ENCODE measurements at regions not wholly inside any gene's neighbourhood (a gene's known extent, or its start where the extent isn't known, plus 50 kb on each side); places are given as distances from the start of the nearest gene placed in this dataset.
A peak's percentile ranks its signal among the peaks of the same experiment; 100 is the strongest.

DNA sequence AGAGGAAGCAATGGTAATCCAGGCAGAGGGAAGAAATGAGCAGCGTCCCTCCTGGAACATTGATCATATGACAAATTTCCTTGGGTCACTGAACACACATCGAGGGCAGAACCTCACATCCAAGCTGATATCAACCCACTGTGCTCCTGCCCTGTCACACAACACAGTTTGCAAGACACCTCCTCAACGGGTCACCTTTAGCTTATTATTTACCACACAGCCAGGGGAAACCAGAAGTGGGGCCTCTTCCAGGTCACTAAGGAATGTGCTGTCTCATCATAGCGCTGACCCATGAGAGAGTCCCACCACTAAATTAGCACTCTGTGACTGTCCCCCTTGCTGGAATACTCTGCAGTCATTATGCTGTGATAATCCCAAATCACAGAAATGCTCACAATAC is 69.7 kb upstream of the PPP1R3C start:
- no peak overlapping the region for H3T11ph ChIP-seq (ENCODE audit: low read length)
- no peak overlapping the region for H4K8ac ChIP-seq (replicated peaks; ENCODE audit: insufficient read length, low read depth, low read length)
- 0 out of 7 replicates have a peak overlapping the region, but pooled peaks of 1 of the 3 experiments have one; percentile 47 for H3K27ac Mint-ChIP-seq
- no peak overlapping the region for H2BK12ac ChIP-seq (ENCODE audit: insufficient read length, low read depth, low read length)
- no peak overlapping the region for H3K4me2 ChIP-seq (ENCODE audit: insufficient read depth, insufficient read length, low read length)
- no peaks in the 10 kb centered on the region for H3K79me2 ChIP-seq (ENCODE audit: insufficient read depth, low read length)
- no peak overlapping the region for H3K14ac ChIP-seq (ENCODE audit: insufficient read depth, low read length)
- H2BK120ac ChIP-seq (ENCODE audit: low read depth, low read length, poor library complexity, severe bottlenecking), result no peak overlapping the region
- no peak overlapping the region for H3K9ac ChIP-seq (ENCODE audit: extremely low read depth, insufficient read length, low read length)
- H2BK5ac ChIP-seq (ENCODE audit: insufficient read length, low read length), result no peak overlapping the region
- H3K4me3 Mint-ChIP-seq, result no peak overlapping the region
- WGBS (ENCODE audit: extremely low coverage, insufficient read length, low lambda C conversion rate), result no CpG with 5 or more reads among the region's 4 CpGs
- no peak for DNase-seq
- no peaks in the 10 kb centered on the region for H3K23me2 ChIP-seq (ENCODE audit: insufficient read length, low read depth, low read length, poor library complexity, severe bottlenecking)
- no peaks in the 10 kb centered on the region for H3K4me1 ChIP-seq (ENCODE audit: insufficient read depth, low read length)
- no peaks in the 10 kb centered on the region for H4K20me1 ChIP-seq (ENCODE audit: control insufficient read depth, insufficient read depth, insufficient read length)
- H2AK5ac ChIP-seq (ENCODE audit: insufficient read length, low read length), result no peak overlapping the region
- TF ChIP-seq, protein P1, sequence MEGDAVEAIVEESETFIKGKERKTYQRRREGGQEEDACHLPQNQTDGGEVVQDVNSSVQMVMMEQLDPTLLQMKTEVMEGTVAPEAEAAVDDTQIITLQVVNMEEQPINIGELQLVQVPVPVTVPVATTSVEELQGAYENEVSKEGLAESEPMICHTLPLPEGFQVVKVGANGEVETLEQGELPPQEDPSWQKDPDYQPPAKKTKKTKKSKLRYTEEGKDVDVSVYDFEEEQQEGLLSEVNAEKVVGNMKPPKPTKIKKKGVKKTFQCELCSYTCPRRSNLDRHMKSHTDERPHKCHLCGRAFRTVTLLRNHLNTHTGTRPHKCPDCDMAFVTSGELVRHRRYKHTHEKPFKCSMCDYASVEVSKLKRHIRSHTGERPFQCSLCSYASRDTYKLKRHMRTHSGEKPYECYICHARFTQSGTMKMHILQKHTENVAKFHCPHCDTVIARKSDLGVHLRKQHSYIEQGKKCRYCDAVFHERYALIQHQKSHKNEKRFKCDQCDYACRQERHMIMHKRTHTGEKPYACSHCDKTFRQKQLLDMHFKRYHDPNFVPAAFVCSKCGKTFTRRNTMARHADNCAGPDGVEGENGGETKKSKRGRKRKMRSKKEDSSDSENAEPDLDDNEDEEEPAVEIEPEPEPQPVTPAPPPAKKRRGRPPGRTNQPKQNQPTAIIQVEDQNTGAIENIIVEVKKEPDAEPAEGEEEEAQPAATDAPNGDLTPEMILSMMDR (conservative IDR thresholded peaks at IDR 0.05), result no peak
- no peaks in the 10 kb centered on the region for H3K9me3 Mint-ChIP-seq
- H3K4ac ChIP-seq (ENCODE audit: low read depth, low read length), result no peak overlapping the region
- H3K18ac ChIP-seq (ENCODE audit: insufficient read length, low read depth, low read length), result no peak overlapping the region
- no peaks in the 10 kb centered on the region for H3K9me3 ChIP-seq (ENCODE audit: control insufficient read depth, low read depth, low read length)
- H3K36me3 Mint-ChIP-seq (ENCODE audit: insufficient read depth in 1 of 3, low read depth in 3 of 3), result no peaks in the 10 kb centered on the region
- H2BK15ac ChIP-seq (ENCODE audit: low read depth, low read length), result no peak overlapping the region
- H3K27ac ChIP-seq (ENCODE audit: insufficient read length, low read depth, low read length), result no peak overlapping the region
- no peak overlapping the region for H4K5ac ChIP-seq (ENCODE audit: insufficient read length, low read depth, low read length)
- H3K27me3 ChIP-seq (ENCODE audit: insufficient read depth, low read length), result no peaks in the 10 kb centered on the region
- no peak overlapping the region for H2AFZ ChIP-seq (ENCODE audit: low read length)
- peaks cover 5 to 7% of the 10 kb centered on the region in 2 experiments for H3K4me1 Mint-ChIP-seq
- H3K27me3 Mint-ChIP-seq (ENCODE audit: low read depth), result peaks cover 4% of the 10 kb centered on the region
- H3K79me1 ChIP-seq (ENCODE audit: insufficient read depth, low read depth, low read length, poor library complexity, severe bottlenecking), result no peaks in the 10 kb centered on the region
- H3K23ac ChIP-seq (ENCODE audit: insufficient read length, low read depth, low read length), result no peak overlapping the region
- no peak overlapping the region for H2BK20ac ChIP-seq (ENCODE audit: low read depth, low read length, poor library complexity, severe bottlenecking)
- H4K91ac ChIP-seq (ENCODE audit: insufficient read length, low read depth, low read length), result no peak overlapping the region
- H3K56ac ChIP-seq (ENCODE audit: insufficient read length, low read depth, low read length), result no peak overlapping the region
